ENCODE measurements at regions not wholly inside any gene's neighbourhood (a gene's known extent, or its start where the extent isn't known, plus 50 kb on each side); places are given as distances from the start of the nearest gene placed in this dataset.

DNA sequence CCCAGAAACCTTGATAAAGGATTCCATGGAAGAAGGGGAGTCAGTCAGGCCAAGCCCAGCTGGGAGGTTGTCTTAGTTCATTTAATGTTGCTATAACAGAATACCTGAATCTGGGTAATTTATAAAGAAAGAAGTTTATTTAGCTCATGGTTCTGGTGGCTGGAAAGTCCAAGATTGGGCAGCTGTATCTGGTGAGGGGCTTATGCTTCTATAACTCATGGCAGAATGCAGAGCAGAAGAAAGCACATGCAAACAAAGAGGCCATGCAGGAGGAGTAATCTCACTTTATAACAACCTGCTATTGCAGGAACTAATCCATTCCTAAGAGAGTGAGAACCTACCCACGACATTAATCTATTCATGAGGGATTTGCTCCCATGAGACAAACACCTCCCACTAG lies 54.2 kb upstream of the ANKRD1 start:
- DNase-seq (ENCODE audit: low read depth, low spot score), result no peak

DNA sequence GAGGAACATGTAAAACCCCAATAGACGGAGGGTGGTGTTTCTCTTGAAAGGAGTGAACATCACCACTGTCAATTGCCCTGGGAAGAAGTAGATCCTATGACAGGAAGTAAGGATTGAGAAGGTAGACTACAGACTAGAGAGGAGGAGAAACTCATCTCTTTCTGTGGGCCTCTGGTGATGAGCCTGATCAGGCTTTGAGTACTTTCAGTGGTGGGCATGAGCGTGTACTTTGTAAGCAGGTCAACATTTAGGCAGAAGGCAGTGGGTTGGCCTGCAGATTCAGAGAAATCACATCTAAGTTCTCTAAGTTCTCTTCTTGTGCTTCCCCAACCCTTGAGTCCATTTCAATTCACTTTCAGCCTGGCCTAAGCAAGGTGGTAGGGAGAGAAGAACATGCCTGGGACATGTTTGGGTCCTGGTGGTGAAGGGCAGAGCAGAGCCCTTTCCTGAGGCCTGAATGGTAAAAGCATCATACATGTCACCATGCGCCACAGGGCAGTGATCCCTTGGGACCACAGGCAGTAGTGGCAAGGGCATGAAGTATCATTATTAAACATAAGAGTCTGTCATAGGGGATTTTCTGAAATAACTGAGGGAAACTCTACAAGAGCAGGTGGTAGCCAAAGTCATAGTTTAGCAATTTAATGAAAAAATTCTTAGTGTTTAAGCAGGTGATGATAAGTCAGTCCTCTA lies 56.4 kb upstream of the ANKRD1 start:
- no peak for DNase-seq (ENCODE audit: low read depth, low spot score)

DNA sequence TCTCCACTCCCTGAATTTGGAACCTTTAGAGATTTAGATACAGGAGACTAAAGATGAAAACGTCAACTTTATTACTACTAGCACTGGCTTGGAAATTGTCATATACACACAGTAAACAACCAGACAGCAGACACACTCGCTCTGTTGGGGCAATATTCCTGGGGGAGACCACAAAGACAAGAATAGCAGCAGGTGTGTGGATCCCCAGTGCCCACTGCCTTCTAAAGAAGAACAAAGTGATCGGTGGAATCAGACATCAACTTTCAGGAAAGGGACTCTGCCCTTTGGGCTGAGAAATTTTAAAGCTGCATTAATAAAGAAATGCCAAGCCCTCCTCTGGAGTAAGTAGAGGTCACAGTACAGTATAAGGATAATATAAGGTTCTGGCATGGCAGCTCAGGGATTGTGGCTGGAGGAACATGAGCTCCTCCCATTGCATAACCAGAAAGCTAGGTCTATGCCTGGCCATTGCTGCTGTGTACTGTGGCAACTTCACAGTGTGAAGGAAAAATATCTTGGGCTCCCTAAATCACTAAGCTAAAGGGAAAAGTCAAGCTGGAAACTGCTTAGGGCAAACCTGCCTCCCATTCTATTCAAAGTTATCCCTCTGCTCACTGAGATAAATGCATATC lies 57.1 kb upstream of the ANKRD1 start:
- DNase-seq (ENCODE audit: low read depth, low spot score), result no peak

DNA sequence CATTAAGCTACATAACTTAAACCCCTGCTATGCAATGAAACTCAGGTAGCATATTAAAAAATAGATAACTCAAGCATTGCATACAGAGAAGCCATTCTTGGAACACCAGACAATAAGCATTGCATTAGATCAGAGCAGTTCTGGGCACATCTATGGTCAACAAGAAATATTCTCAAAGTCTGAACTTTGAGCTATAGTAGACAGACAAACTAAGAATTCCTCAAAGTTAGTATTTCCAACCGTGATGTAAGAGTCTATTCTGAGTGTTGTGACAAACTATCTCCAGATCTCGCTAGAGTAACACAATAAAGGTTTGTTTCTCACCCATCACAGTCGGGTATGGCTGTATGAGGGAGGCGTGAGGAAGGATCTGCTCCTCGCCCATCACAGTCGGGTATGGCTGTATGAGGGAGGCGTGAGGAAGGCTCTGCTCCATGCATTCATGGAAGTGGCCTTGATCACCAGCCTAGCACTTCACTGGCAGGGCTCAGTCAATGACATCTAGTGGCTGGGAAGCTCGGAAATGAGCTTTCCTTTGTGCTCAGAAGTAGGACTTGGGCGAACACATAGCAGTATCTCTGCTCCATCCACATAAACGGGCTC lies 61.6 kb upstream of the ANKRD1 start:
- no peak for DNase-seq (ENCODE audit: low read depth, low spot score)

DNA sequence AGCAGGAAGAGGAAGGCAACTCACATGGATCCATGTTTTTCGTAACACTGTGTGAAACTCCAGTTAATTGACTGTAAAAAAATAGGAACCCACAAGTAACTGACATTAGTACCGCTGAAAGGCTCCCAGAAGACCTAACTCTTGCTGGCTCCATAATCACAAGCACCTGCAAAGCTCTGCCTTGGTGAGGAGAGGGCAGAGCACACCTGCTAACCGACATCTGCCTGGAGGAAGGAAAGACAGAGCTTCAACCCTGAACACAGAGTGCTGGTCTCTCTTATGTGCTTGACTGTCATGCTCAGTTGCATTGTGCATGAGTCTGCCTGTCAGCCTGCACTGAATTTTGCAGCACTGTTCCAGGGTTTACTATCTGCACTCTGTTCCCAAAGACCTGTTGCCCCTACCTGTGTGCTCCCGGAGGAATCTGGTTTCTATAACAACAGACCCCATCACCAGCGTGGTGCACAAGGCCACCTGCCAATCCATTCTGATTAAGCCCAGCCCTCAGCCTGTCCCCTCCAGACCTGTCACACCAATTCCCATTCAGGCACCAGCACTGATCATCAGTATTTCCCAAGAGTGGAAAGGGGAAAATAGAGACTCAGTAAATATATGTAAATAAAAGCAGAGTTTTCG lies 63.1 kb upstream of the ANKRD1 start:
- DNase-seq (ENCODE audit: low read depth, low spot score), result no peak

DNA sequence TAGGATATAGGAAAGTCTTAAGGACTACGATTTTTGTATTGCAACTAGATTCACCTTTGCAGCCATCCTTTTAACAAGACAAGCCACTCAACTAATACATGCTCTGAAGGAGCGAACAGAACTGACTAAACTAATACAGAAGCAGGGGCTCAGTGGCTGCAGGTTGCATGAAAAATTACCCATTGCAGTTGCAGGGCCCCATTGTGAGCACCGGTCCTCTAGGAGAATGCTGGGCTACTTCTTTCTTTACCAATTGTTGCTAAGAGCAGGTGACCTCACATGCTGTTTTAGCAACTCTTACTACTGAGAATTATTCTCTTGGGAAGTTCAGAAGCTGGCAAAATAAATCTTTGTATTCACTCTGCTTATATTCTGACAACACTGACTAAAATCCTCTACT lies 64.0 kb upstream of the ANKRD1 start:
- DNase-seq (ENCODE audit: low read depth, low spot score), result no peak

DNA sequence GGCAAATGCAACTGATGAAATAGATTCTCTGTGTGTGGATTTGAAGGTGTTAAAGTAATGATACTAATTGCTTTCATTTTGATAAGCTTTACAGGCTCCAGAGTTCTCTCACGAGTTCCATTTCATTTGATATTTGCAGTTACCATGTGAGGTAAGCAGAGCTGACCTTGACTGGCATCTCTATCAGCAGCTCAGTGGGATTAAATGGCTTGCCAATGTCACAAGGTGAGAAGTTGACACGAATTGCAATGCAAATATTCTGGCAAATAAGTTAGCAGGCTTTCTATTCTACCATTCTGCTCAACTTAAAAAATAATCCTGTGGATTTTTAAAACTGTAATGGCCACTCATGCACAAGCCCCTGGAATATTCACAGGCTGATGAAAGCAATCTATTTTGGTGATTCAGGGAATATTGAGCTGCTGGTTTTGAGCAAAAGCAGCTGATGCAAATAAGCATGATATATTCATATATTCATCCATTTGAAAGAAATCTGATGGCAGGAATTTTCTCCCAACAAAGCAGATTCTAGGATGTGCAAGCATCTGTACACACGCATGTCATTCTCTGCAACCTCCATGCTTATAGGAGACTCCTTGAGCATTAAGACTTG lies 64.5 kb upstream of the ANKRD1 start:
- DNase-seq (ENCODE audit: low read depth, low spot score), result no peak

DNA sequence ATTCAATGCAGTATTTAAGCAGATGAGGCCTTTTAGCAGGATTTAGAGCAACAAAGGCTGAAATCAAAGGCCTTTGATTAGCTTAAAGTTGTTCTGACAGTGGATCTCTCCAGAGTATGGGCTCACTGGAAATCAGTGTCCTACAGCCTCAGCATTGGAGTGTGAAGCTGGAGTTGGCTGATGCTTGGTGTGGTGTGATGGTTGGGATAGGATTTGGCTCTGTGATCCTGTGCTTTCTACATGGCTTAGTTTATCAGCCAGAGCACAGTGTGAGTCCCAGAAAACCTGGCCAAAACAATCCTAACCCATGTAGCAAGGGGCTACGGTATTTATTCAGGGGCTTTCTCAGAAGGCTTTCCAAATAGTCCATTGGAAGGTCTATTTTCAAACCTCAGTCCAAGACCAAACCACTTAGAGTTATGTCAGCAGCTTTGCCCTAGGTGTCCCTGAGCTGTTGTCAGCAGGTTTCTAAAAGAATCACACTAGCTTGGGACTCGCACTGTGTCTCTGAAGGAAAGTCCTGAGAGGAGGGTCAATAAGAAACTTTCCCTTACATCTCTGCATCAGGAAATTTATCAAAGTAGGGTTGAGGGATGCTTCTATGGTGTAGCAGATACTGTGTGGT lies 65.4 kb upstream of the ANKRD1 start:
- DNase-seq (ENCODE audit: low read depth, low spot score), result no peak

DNA sequence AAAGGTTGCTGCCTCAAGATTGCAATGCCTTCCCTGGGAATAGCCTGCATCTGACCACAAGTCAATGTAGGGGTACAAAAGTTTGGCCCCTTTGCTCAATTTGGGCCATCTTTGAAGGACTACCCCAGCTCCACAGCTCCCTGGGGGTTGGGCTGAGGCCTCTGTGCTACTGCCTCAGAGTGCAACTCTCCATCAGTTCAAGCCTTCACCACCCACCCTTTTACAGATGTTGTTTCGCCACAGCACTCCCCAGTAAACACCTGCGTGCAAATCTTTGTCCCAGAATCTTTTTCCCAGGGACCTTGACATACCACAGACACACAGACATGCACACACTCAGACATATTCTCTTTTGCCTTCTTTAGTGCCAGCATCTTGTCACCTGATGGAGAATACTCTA lies 66.0 kb upstream of the ANKRD1 start:
- no peak for DNase-seq (ENCODE audit: low read depth, low spot score)

DNA sequence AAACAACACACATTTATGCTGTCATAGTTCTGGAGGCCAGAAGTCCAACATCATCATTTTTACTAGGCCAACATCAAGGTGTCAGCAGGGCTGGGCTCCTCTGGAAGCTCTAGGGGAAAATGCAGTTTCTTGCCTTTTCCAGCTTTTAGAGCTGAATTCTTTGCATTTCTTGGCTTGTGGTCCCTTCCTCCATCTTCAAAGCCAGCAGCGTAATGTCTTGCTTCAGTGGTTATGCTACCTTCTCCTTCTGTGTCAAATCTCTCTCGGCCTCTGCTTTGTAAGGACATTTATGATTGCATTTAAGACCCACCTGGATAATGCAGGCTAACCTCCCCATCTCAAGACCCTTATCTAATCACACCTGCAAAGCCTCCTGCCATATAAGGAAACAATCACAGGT lies 66.5 kb upstream of the ANKRD1 start:
- no peak for DNase-seq (ENCODE audit: low read depth, low spot score)

DNA sequence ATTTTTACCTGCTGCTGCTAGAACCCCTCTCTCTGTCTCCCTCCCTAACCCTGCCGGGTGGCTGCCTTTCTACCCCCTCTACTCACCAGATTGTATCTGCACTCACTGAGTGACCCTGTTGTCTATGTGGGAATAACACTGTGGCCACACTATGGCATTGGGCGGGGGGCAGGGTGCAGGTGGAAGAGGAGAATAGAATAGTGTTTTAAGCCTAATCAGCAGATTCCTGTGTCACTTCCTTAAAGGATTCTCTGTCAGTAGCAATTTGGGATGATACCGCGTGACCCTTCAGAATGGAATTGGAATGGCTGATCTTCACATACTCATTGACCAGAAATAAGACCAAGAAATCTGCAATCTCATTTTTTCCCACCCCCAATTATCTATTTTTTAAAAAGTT lies 67.1 kb upstream of the ANKRD1 start:
- DNase-seq (ENCODE audit: low read depth, low spot score), result no peak

DNA sequence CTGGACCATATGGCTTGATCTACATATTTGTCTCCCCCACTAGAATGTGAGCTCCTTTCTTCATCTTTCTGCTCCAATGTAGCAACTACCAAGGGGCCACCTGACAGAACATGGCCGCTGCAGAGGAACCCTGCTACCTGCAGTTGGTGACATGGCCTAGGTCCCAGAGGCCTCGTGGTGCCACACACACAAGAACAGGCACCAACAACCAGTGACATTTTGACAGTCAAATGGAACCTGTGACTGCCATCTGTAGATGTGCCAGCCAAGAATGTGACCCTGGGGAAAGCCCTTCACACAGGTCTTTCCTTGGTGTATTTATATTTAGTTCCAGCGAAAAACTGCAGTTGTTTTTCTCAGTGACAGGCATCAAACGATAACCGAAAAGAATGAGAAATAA lies 67.9 kb upstream of the ANKRD1 start:
- no peak for DNase-seq (ENCODE audit: low read depth, low spot score)

DNA sequence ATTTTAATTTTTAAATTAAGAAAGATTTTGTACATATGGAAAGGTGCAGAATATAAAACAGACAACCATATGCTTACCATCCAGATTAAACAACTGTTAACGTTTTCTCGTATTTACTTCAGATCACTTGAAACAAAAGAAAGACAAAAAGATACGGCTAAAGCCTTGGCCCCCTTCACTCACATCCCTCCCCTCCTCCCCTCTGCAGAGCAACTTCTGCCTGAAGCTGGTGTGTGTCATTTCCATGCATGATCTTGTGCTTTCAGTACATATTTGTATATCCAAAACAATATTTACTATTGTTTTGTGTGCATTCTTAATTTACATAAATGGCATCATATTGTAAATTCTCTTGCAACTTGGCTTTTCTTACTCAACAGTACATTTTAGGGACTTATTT lies 68.5 kb upstream of the ANKRD1 start:
- DNase-seq (ENCODE audit: low read depth, low spot score), result no peak

DNA sequence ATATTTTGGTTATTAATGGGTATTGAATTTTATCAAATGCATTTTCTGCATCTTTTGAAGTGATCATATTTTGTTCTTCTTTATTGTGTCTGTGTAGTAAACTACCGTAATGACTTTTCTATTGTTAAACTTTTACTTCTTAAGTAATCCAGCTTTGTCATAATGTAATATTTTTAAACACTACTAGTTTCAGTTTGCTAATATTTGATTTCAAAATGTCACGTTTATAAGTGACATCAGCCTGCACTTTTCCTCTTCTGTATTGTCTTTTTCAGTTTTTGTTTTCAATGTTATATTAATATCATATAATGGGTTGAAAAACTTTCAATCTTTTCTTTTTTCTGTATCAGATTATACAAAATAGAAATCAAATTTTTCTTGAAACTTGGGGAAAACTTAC lies 71.6 kb upstream of the ANKRD1 start:
- DNase-seq (ENCODE audit: low read depth, low spot score), result no peak

DNA sequence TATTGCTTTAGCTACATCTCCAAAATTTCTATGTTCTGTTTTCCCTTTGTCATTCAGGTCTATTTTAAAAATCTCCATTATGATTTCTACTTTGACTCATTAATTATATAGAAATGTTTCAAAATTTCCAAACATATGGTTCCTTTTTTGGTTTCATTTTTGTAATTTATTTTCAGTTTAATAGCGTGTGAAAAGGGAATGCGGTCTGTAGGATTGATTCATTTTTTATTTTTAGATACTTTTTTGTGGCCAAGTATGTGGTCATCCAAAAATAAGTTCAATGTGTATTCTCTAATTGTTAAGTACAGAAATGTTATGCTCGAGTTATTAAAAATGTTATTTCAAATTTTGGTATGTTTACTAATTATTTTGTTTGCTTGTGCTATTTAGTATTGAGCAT lies 72.5 kb upstream of the ANKRD1 start:
- DNase-seq (ENCODE audit: low read depth, low spot score), result no peak

DNA sequence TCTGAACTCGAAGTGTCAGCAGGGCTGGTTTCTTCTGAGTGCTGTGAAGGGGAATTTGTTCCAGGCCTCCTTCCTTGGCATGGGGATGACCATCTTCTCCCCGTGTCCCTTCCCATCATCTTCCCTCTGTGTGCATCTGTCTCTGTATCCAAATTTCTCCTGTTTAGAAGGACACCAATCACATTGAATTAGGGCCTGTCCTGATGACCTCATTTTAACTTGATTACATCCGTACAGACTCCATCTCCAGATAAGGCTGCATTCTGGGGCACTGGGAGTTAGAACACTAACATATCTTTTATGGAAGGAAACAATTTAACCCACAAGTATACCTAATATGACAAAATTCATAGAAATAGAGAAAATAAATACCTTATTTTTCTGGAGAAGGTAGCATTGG lies 76.8 kb upstream of the ANKRD1 start:
- no peak for DNase-seq (ENCODE audit: low read depth, low spot score)

DNA sequence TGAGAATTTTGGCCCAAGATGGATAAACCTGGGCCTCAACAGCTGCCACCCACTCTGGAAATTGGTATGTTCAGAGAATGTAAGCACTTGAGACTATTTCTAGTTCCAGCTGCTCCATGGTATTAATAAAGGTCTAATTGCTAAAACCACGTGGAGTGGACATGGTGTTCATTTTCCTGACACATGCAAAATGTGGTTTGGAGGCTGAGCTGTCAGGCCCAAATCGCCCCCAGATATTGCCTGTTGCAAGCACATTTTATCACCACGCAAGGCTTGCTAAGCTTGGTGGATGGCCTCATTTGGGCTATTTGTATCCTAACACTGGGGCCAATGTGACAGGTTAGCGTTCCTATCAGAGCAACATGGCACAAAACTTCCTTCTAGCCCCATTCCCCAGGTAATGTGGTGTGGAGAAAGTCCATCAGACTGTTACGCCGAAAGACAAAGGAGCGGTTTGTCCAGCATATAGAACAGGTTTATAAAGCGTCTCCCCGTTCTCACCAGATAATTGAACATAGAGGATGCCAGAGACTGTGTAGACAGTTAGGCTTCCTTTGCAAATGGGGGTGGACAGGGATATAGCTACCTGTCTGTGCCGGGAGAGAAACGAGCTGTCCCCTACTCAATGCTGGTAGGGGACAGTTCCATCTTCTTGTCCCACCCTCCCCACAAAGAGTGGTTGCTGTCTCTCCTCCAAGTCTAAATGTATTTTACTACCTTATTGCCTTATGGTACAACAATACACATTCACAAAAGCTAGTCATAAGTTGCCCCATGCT lies 78.0 kb upstream of the ANKRD1 start:
- DNase-seq (ENCODE audit: low read depth, low spot score), result no peak

DNA sequence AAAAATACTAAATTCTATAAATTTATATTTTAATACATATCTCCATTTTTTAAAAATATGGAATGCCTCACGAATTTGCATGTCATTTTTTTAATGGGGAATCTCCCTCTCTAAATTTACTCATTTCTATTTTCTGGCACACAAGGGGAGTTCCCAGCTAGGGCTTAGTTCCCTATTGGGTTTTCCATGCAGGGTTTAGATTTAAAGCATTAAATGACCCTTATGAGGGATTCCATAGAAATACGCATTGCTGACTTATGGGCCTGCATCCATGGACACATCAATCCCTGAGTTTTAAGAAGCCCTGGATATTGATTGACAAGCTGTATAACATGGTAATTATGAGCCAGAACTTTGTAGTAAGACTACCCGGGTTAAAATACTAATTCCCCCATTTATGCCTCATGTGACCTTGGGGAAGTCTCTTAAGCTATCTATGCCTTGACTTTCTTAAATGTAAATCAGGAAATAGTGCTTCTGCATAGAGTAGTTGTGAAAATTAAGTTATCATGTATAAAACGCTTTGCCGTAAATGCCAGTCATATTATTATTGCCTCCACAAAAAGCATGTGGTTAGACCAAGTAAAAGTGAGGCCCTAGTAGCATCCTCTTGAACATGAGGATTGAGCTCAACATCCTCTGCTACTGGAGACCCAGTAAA lies 78.8 kb upstream of the ANKRD1 start:
- DNase-seq (ENCODE audit: low read depth, low spot score), result no peak

DNA sequence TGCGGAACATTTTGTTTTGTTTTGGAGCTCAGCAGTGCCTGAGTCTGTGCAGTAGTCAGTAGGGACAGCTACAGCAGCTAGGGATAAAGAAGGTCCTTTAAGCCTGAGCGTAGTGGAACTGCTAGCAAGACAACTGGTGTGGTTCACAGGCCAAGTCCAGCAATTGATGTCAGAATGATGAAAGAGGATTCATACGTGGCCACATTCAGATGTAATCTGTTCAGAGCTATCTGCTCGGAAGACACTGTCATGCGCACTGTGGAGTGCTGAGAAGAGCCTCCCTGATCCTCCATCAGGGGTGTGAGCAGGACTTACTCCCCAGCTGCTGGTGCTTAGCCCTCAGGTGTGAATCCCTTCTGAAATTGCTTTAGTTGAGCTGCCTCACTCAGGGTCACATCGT lies 79.6 kb upstream of the ANKRD1 start:
- no peak for DNase-seq (ENCODE audit: low read depth, low spot score)

DNA sequence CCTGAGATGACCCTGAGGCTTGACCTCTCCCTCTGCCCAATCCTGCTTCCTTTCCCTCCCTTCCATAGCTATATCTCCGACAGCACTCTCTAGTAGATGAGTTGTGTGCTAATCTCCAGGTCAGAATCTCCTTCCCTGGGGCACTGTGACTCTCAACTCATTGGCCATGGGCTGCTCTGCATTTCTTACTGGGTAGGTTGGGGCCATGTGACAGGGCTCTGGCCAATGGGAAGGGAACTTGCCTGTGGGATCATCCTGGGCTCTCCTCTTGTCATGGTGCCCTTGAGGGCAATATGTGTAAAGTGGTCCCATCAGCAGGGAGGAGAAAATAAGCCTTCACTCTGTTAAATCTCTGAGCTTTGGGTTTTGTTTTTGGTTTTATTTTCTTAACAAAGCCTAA lies 80.1 kb upstream of the ANKRD1 start:
- DNase-seq (ENCODE audit: low read depth, low spot score), result no peak

DNA sequence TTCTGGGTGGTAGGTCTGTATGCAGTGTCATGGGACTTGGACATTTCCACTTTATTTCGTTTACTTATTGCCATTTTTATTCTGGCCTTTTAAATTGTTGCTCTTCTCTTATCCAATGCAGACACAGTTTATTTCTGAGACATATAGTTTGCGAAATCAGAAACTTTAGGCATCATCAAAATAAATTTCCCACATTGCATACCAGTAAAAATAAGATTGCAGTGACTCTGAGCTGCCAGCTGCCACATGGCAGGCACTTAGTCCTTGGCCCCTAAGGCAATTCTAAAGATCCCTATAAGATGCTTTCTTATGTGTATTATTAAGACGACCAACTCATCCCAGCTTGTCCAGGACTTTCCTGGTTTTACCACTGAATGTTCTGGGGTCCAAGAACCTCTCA lies 81.8 kb upstream of the ANKRD1 start:
- no peak for DNase-seq (ENCODE audit: low read depth, low spot score)

All from smooth muscle cell of the brain vasculature (primary cell).